EL (cell line): ENCODE measurements at regions not wholly inside any gene's neighbourhood (a gene's known extent, or its start where the extent isn't known, plus 50 kb on each side); places are given as distances from the start of the nearest gene placed in this dataset.

Source experiments
- DNase-seq: peaks from one replicate; pipeline ENCODE4 v3.0.0-alpha.2; 2016

DNA sequence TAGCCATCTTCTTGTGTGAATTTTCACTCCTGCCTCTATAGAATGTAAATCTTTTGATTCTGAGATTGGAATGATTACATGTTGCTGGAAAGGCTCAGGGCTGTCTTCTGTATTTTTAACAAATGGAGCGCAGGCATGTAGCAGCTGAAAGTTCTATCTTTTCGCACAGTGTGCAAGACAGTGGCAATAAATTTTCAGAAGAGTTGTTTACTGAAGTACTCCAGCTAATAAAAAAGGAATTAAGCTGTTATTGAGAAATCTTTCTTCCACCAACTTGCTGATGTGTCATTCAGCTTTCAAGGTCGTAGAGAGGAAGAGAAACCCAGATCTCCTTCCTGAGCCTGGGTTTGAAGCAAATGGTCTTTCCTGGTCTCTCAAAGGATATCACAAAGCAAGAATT, 122.0 kb upstream of the PUDP start:
- DNase-seq, result peak; percentile 57

DNA sequence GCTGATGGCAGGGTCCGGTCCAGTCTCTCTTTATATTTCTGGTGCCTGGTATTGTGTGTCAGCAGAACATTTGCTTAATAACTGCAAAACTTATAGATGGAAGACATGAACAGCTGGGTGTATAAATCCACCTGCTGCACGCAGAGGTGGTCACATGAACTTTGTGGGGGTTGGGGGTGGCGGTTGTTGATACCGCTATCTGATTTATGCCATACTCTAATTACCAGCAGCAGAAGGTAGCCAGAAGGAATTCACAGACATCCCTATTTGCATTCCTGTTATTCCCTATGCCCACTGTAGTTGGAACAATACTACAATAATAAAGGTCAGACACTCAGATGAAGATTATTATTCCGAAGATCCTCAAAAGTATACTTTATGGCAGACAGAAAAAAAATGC, 121.6 kb upstream of the PUDP start:
- no peak for DNase-seq

DNA sequence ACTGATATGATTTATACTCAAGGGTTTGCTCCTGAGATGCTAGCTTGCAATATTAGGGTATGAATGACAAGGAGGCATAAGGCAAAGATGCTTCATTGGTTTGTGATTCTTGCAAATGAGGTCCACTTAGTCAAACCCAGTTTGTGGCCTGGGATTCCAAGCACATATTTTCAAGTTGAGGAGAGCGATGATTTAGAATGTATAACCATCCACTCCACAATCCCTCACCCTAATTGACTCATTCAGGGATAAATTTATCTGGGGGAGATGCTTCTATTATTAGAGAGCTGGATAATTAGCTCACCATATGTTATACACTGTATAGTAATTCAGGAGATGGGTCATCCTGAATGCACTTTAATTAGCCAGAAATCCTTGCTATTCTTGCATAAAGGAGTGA, 118.3 kb upstream of the PUDP start:
- peak; percentile 39 for DNase-seq

DNA sequence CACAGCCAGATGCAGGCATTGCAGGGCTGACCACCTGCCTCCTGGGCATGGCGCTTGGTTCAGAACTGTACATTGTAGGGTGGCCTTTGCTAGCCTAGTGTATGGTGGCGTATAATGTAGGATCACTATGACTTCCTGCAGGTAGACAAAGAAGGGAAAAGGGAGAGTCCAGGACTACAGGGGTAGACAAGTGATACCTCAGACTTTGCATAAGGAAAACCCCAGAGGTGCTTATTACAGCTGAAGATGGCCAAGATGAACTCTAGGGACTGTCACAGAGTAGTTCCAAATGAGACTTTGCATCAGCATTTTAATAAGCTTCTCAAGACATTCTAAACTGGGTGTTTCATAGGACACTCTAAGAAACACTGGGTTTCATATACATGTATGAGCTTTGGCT, 116.4 kb upstream of the PUDP start:
- DNase-seq, result no peak

DNA sequence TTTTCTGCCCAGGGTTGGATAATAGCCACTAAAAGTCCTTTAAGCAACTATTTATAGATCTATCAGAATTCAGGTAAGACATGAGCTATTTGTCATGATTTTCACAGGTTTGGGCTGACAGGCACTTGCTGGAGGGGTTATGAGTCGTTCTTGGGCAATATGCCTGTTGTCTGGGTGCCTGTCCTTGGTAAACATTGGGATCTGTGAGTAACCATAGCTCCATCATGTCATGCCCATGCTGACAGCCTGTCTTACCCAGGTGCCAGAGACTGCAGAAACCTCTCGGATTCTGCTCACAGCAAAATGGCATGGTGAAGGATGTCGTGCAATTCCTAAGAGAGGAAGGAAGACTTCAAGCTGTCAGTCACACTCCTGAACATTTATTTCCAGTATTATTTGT, 116.0 kb upstream of the PUDP start:
- DNase-seq, result peak; percentile 22

DNA sequence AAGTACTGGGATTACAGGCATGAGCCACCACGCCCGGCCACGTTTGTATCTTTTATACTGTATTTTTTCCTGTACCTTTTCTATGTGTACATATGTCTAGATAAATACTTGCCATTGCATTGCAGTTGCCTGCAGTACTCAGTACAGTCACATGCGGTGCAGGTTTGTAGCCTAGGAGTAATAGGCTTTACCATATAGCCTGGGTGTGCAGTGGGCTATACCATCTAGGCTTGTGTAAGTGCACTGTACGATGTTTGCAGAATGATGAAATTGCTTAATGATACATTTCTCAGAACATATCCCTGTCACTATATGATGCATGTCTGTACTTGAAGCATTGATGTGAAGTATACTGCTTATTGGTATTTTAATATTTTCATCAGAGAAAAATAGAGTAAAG, 115.4 kb upstream of the PUDP start:
- DNase-seq, result no peak

DNA sequence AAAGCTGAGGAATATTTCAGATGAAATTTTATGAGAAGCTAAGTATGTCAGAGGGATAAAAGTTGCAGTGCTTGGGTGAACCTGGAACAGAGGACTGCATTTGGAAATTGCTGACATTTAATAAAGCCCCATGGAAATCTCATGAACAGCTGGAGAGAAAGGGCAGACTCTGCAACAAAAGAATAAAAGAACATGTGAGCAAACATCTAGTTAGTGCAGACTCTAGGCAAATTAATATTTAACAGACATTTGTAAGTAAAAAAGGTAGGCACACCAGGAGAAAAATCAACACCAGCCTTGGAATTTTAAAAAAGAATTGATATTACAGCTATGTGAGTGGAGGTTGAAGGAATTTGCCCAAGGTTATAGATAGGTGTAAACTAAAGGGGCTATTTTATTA, 114.6 kb upstream of the PUDP start:
- DNase-seq, result no peak

DNA sequence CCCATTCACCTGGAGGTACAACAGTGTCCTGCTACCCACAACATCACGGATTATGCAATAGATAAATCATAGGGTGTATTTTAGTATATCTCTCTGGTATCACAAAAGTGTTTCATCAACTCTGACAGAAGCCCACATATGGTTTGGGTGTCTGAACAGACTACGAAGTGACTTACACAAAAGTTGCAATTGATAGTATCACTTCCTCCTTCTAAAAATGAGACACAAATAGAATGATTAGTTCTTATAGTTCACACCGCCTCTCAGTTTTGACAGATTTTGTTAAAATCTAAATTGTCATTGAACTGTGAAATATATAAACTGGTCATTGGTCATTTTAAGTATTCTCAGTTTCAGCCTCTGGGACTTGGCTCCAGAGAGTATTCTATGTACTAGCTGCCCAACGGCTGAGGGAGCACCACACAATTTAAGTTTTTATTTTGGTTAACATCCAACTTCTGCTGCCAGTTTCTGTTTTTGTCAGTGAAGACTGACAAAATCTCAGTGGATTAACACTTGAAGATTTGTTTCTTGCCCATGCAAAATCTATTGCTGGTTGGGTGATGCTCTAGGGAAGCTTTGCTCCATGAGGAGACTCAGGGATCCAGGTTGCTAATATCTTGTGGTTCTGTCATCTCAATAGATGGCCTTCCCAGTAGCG, 113.8 kb upstream of the PUDP start:
- no peak for DNase-seq

DNA sequence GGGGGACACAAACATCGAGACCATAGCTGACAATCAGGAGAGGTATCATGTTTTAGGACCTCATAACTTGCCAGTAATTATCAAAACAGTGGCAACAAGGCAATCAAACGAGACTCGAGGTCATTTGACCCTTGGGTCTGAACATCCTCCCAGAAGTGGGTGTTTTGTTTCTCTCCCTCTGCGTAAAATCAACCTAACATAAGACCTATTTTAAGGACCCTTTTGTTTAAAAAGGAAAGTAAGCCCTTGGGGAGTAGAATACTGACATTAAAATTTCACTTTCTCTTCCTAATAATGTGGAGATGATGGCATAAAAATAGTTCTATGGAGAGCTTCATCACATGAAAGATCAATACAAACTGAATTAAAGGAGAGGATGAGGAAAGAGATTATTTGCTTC, 106.2 kb upstream of the PUDP start:
- no peak for DNase-seq

DNA sequence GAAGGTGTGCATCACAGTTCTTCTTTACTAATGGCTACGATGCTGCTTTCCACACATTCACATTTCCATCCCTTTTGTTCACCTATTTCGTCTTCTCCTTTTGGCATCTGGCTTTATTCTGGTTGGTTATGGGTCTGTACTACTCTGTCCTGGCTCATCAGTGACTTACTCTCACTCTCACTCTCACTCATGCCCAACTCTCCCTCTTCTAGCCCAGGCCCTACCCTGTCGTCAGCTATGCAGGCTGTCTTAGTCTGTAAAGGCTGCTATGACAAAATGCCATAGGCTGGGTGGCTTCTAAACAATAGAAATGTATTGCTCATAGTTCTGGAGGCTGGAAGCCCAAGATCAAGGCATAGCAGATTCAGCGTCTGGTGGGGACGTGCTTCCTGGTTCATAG, 105.6 kb upstream of the PUDP start:
- no peak for DNase-seq

DNA sequence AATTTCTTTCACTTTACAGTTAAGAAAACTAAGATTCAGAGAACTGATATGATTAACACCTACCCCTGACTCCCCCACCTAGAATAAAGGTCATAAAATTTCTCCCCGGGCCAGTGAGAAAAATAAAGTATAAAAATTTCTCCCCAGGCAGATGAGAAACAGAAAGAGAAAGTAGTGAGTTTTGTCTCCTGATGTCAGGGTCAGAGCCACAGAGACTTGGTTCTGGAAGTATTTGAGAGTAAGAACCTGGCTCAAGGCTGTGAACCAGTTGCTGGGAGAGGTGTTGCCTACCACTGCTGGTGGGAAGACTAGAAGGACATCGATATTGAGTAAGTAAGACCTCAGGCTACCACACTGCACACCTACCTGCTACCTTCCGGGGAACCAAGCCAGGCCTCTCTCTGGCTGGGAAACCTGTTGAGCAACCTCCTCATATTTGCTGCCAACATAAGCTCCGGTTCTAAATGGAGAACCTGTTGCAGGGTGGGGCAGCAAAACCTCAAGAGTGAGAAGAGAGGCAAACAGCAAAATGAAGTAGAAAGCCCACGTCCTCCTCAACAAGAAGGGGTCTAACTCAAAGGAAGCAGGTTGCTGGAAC, 104.2 kb upstream of the PUDP start:
- no peak for DNase-seq

DNA sequence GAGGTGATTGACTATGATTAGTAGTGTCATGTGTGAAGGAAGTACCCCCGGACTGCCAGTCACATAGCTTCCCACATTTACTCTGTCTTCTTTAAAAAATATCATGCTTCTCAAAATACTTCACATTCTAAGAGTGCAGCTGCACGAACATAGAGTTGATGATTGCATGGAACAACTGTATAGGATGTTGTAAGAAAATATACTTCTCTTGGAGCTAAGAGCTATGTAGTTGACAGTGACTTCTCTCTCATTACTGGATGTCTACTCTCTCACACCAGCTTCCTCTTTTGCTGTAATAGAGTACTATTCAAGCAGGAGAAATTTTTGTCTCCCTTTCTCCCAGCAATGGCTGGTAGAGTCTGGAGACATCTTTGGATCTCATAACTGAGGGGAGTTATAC, 99.4 kb upstream of the PUDP start:
- no peak for DNase-seq

DNA sequence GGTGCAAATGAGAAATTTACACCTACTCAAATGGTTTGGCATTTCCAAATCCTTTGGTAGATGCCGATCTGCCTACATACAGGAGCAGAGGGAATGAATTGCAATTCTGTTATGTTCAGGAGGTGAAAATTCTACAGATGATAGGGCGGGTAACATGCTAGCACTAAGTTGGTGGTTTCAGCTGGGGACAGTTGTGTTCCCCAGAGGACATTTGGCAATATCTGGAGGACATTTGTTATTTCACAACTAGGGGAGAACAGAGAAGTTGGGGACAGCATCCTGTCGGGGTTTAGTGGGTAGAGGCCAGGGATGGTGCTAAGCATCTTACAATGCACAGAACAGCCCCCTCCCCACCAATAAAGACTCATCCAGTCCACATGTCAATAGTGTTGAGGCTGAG, 96.5 kb upstream of the PUDP start:
- no peak for DNase-seq

DNA sequence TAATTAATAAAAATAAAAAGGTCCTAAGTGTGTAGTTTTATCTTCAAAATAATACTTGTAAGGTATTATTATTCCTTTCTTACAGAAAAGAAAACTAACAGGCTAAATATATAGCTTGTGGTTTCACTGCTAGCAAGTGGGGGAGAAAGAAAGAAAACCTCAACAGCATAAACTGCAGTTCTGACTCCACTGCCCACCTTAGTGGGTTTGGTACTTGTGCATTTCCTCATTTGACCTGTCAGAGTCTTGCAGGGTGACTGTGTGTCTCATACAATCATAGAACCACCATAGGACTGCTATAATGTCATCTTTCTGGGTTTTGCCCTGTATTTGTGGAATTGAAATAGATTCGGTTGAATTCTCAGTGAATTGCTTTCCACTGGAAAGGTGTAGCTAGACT, 94.7 kb upstream of the PUDP start:
- DNase-seq, result no peak

DNA sequence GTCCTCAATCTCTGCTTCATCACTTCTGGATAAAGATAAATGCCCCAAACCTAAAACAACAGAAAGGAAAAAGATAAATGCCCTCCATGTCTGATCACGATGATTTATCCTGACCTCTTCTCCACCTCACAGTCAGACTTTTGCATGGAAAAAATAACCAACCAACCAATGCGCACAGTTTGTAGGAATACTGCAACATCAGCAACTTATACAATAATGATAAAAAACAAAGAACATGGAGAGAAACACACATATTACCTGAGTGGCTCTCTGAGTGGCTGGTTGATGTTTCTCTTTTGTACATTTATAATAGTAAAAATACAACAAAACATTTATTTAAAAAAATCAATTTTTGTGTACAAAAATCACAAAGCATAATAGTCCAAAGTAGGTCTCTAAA, 93.0 kb upstream of the PUDP start:
- no peak for DNase-seq

DNA sequence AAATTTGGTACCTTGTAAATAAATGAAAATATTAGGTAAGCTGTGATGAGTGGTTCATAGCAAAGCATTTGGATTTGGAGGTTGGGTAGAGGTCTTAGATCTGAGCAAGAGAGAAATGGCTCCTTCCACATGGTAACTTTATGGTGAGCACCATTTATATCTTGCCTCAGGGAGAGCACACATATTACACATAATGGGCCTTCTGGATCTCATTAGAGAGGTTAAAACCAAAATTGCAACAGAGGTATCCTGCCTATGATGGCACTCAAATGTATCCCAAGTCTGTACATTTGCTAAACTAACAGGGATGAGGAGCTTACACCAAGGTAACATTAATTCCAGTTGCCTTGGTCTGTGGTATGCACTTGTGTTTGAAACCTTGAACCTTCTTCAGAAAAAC, 87.1 kb upstream of the PUDP start:
- DNase-seq, result no peak

DNA sequence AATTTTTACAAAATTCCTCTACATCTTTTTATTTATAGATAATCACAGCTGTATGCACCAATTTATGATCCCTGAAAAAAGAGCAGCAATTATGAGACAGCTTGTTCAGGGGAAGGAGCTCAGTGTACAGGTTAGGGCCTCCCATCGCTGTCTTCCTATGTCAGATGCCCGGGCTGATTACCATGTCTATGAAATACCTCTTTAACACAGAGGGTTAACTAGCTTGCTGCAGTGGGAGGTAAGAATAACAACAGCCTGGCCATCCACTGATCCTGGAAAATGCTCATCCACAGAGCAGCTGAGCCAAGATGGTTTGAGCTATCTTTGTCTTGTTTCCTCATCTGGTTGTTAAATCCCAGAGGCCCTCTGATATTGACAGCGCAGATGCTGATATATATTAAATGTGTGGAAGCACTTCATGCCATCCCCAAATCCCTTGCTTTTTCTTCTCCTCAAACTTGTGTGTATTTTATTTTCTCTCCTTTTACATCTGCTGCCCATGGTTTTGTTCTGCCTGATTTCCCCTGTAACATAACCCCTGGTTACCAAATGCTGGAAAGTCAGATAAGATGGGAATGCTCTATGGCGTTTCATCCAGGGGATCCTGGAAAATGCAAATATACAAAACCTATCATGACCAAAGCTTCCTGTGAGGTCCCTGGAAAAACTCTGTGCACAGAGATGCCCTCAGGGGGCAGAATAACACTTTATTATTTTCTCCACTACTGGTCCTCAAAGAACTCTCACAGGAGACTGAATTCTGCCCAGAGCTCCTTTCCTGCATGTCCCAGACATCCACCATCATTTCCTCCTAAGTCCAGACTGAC, 85.8 kb upstream of the PUDP start:
- DNase-seq, result peak; percentile 2

DNA sequence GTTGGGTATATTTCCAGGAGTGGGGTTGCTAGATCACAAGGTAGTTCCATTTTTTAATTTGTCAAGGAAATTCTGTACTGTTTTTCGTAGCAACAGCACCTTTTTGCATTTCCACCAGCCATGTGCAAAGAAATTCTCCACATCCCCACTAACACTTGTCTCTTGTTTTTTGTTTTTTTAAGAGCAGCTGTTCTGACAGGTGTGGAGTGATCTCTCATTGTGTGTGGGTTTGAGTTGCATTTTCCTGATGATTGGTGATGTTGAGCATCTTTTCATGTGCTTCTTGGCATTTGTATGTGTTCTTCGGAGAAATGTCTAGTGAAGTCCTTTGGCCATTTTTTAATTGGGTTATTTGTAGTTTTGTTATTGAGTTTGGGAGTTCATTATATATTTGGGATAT, 80.3 kb upstream of the PUDP start:
- no peak for DNase-seq

DNA sequence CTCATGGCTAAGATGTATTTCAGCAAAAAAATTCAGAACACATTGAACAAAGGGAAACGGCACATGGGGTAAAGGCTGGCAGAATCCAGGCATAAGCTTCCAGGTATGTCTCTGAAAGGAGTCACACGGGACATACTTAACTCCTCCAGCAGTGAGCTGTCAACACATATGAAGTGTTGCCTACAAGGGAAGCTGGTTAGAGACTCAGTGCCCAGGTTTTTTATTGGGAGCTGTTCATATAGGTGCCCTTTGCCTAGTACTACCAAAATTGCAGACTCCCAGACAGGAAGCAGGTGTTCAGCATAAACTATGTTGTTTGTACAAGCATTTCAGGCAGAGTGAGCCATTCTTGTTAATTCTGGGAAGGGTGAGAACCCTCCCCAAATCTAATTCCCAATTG, 77.4 kb upstream of the PUDP start:
- DNase-seq, result no peak

DNA sequence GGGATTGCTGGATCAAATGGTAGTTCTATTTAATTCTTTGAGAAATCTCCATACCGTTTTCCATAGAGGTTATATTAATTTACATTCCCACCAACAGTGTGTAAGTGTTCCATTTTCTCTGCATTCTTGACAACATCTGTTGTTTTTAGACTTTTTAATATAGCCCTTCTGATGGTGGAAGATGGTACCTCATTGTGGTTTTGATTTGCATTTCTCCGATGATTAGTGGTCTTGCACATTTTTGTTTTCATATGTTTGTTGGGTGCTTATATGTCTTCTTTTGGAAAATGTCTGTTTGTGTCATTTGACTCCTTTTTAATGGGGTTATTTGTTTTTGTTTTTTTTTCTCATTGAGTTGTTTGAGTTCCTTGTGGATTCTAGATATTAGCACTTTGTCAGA, 75.3 kb upstream of the PUDP start:
- no peak for DNase-seq

DNA sequence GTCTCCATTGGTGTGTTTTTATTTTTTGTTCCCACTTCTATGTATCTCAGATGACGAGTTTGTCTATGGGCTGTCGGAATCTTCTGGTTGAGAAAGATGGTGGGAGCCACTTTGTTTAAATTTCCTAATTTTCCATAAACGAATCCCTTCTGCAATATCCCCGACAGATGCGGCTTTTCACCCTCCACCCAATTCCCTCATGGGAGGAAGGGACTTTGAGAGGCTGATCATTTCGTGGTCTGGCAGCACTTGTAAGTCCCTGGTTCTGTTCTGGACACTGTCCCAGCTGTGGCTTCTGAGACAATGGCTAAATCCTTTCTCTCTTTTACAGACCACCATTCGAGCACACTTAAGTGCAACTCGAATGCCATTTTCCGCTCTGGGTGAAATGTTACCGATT, 72.2 kb upstream of the PUDP start:
- DNase-seq, result no peak

DNA sequence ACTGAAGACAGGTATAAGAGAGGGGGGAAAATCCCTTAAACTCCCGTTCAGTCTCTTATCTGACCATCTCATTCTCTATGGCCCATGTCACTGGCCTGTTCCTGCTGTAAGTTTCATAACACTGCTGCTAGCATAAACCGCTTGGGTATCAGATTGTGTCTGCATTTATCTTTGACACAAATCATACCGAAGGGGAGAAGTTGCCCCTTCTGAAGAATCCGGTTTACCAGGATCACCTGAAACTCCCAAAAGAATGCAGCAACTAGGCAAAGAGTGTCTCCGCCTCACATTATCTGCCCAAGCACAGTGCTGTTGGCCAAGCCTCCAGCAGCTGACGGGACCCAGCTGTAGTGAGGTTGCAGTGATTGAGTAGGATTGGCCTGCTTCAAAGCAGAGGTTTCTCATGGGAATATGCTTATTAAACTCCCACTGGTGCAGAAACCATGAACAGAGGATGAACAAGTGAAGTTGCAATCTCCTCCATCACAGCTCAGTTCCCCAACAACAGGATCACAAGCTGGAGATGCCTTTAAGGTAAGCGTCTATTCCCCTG, 71.3 kb upstream of the PUDP start:
- no peak for DNase-seq

DNA sequence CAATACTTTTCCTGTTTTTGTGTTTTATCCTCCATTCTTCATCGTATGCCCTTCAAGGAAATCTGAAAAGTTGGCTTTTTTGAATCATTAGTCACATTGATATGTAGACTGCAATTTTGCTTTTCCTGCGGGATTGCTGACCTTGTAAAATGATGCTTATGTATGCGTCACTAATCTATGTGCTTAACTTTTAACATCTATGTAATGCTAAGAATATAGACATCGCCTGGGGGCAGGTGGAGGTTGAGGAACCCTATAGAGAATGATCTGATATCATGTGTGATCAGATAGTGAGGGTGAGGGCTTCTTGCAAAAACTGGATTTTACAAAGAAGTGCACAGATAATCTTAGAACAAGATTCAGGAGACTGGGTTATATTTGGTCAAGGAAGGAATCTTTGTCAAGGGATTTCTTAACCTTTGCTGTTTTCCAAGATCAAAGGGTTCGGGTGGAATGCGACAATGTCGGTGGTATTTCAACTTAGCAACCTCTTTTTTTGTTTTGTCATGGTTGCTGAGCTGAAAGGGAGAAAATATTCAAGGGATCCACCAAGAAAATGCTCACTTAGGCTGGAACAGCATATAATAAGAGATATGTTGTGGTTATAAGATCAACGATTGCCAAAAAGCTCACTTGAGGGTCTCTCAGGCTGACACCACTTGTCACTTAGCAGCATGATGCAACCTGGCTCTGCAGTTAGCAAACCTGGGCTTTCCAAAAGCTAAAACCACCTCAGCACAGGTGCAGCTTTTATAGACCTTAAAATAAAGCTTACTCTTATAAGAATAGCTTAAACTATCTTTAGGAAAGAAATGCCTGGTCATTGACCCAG, 70.6 kb upstream of the PUDP start:
- no peak for DNase-seq
